Fibroblast of villous mesenchyme (primary cell): ENCODE measurements at regions not wholly inside any gene's neighbourhood (a gene's known extent, or its start where the extent isn't known, plus 50 kb on each side); places are given as distances from the start of the nearest gene placed in this dataset.

Experiments used
- DNase-seq: peaks from one replicate; pipeline ENCODE4 v3.0.0-alpha.2; 2010; ENCODE audit warnings: low read depth
- H3K4me3 ChIP-seq: 2 replicates; pipeline ENCODE4 v1.5.1; 2011; ENCODE audit warnings: low read depth, mild to moderate bottlenecking, low read length
- TF ChIP-seq, protein P1 (sequence below): IDR thresholded peaks from 2 replicates; pipeline ENCODE4 v1.5.1; 2012; ENCODE audit warnings: low read depth, mild to moderate bottlenecking, low read length; ENCODE audit not compliant: insufficient read depth

- H3K4me3 ChIP-seq: no peak overlapping the region
- no peak for DNase-seq
- TF ChIP-seq, protein P1, sequence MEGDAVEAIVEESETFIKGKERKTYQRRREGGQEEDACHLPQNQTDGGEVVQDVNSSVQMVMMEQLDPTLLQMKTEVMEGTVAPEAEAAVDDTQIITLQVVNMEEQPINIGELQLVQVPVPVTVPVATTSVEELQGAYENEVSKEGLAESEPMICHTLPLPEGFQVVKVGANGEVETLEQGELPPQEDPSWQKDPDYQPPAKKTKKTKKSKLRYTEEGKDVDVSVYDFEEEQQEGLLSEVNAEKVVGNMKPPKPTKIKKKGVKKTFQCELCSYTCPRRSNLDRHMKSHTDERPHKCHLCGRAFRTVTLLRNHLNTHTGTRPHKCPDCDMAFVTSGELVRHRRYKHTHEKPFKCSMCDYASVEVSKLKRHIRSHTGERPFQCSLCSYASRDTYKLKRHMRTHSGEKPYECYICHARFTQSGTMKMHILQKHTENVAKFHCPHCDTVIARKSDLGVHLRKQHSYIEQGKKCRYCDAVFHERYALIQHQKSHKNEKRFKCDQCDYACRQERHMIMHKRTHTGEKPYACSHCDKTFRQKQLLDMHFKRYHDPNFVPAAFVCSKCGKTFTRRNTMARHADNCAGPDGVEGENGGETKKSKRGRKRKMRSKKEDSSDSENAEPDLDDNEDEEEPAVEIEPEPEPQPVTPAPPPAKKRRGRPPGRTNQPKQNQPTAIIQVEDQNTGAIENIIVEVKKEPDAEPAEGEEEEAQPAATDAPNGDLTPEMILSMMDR: no peak
Measured at GRCh38 chrX:6685489-6685888, 150.6 kb upstream of the VCX3A start.

DNA sequence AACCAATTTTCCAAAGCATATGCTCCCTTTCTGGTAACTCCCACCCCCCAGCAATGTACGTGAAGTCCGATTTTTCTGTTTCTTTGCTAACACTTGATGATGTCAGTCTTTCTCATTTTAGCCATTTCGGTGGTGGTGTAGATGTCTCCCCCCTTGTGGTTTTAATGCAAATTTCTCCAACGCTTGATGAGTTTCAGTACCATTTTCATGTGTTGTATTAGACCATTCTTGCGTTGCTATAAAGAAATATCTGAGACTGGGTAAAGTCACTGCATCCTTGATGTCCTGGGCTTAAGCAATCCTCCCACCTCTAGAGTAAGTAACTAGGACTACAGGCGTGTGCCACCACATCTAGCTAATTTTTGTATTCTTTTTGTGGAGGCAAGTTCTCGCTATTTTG is 148.4 kb upstream of the VCX3A start:
- no peak for DNase-seq
- H3K4me3 ChIP-seq: no peak overlapping the region
- TF ChIP-seq, protein P1: no peak

DNA sequence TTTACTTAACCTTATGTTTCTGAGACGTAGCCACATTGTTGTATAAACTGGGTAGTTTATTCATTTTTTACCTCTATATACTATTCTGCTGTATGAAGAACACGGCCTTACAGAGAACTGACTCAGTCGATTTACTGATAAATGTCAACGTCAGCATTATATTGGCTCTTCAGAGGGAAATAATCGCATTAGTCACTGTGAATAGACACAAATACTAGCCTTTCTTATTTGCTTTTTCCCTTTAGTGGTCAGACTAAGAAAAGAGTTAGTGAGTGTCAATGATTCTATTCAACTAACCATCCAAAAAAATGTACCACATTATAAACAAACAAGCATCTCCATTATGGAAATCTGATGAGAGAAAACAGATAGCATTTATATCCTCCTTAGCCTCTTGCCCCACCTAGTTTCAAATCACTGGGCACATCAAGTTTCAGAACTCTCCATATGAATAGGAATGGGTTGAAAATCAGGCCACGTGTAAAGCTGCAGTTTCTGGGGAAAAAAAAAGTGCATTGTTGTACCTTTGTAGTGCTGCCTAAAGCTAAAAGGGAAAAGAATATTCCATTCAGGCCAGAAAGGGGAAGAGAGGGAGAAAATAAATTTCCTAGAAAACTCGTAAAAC is 146.7 kb upstream of the VCX3A start:
- no peak for DNase-seq
- no peak overlapping the region for H3K4me3 ChIP-seq
- TF ChIP-seq, protein P1: no peak

GRCh38 chrX:6679988-6680387 is 145.1 kb upstream of the VCX3A start:
- TF ChIP-seq, protein P1: no peak
- H3K4me3 ChIP-seq: no peak overlapping the region
- no peak for DNase-seq

DNA sequence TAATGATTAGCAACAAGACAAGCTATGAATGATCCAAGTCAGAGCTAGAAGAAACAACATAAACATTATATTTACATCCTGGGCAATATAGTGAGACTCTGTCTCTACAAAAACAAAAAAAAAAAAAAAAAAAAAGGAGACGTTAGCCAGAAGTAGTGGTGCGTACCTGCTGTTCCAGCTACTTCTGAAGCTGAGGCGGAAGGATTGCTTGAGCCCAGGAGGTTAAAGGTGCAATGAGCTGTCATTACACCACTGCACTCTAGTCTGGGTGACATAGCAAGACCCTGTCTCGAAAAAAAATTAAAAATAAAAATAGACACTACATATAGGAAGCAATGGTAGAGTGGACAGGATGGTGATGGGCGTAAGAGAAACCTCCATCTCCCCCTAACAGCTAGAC is 144.6 kb upstream of the VCX3A start:
- H3K4me3 ChIP-seq: no peak overlapping the region
- DNase-seq: no peak
- TF ChIP-seq, protein P1: no peak

- TF ChIP-seq, protein P1: no peak
- no peak for DNase-seq
- H3K4me3 ChIP-seq: no peak overlapping the region
Measured at GRCh38 chrX:6678313-6678712, 143.4 kb upstream of the VCX3A start.

- TF ChIP-seq, protein P1: no peak
- H3K4me3 ChIP-seq: no peak overlapping the region
- no peak for DNase-seq
Measured at GRCh38 chrX:6674734-6675133, 139.8 kb upstream of the VCX3A start.
